Astrocyte of the spinal cord (primary cell): ENCODE measurements at regions not wholly inside any gene's neighbourhood (a gene's known extent, or its start where the extent isn't known, plus 50 kb on each side); places are given as distances from the start of the nearest gene placed in this dataset.

Experiments
- DNase-seq: peaks from one replicate; pipeline ENCODE4 v3.0.0; 2011; ENCODE audit warnings: low read depth, low spot score
- H3K4me3 ChIP-seq: 2 replicates; pipeline ENCODE4 v1.5.1; 2011; ENCODE audit warnings: low read depth, mild to moderate bottlenecking, low read length, moderate library complexity
- CTCF ChIP-seq: IDR thresholded peaks from 2 replicates; pipeline ENCODE4 v1.5.1; 2012; ENCODE audit warnings: low read depth, mild to moderate bottlenecking, low read length, inconsistent platforms
- in situ Hi-C: cut with HindIII; loops from 2 replicates; pipeline ENCODE4 v1.10.0; 2017; ENCODE audit warnings: low sequenced_read_pairs

GRCh38 chr1:112341986-112342385 is 54.0 kb upstream of the CTTNBP2NL start:
- TF ChIP-seq CTCF, result no peak
- DNase-seq, result no peak
- in situ Hi-C loops, result no loop called here
- no peak overlapping the region for H3K4me3 ChIP-seq

GRCh38 chr1:112342558-112342957 is 53.5 kb upstream of the CTTNBP2NL start:
- no peak overlapping the region for H3K4me3 ChIP-seq
- no peak for TF ChIP-seq CTCF
- no peak for DNase-seq
- in situ Hi-C loops, result no loop called here

- DNase-seq, result no peak
- in situ Hi-C loops, result no loop called here
- TF ChIP-seq CTCF, result no peak
- no peak overlapping the region for H3K4me3 ChIP-seq
Measured at GRCh38 chr1:112344754-112345423, 51.1 kb upstream of the CTTNBP2NL start.
